Stimulated activated CD8-positive, alpha-beta memory T cell treated with anti-CD3 and anti-CD28 coated beads, Interleukin-4, amount 100 ng/mL, for 48 hours (primary cell): ENCODE measurements at regions not wholly inside any gene's neighbourhood (a gene's known extent, or its start where the extent isn't known, plus 50 kb on each side); places are given as distances from the start of the nearest gene placed in this dataset.
"Not testable (repeated sequence)": the region's sequence is repeated elsewhere in the genome, so short reads cannot be mapped to it uniquely, and the experiment has no call there.

Source experiments
- DNase-seq: peaks from one replicate; pipeline ENCODE4 v3.0.0-alpha.2; 2020

DNA sequence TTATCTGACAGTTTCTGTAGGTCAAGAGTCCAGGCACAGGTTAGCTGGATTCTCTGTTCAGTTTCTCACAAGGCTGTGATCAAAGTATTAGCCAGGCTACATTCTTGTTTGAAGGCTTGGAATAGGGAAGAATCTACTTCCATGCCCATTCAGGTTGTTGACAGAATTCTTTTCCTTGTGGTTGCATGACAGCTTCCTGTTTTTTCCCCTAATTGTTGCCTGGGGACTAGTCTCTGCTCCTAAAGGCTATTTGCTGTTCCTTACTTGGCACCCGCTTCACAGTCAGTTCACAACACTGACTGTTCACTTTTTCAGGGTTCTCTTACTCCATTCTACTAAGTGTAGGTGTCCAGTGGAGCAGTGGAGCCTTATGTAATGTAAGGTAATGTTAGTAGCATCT, 115.4 kb upstream of the GBE1 start:
- no peak for DNase-seq

DNA sequence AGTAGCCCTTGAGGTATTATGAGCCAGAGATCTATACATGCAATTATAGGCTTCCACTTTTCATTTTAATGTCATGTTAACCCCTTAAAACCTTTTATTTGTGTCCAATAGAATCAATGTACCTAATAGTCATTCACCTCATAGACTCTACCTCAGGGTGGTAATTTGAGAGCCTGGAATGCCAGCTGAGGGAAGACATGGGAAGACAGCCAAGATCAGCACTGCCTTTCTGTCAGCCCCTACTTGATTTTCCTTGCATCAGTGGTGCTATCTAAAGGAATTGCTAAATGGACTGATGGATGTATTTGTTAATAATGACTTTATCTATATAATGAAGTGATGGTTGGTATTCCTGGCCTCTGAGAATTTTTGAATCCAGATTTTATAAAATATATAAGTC, 113.3 kb upstream of the GBE1 start:
- no peak for DNase-seq

GRCh38 chr3:81872566-81872965, 111.1 kb upstream of the GBE1 start:
- DNase-seq = no peak

- no peak for DNase-seq
Observed at GRCh38 chr3:81871358-81872155, 110.1 kb upstream of the GBE1 start.

GRCh38 chr3:81869382-81869781, 107.9 kb upstream of the GBE1 start:
- DNase-seq = no peak

DNA sequence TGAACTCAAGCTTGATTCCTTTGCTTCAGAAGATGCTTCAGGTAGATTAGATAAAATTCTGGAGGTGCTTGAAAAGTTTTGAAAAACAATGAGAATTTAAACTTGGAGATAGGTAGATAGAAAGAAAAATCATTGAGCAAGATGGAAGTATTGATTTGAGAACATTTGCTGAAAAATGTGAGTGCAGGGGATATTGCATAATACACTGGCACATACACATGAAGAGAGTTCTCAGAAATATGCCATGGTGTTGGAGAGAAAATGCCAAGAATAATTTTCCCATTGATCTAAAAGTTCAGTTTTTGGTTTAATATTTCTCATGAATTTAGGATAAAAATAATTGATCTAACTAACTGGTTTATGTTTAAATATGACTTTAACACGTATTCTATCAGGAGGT, 107.2 kb upstream of the GBE1 start:
- no peak for DNase-seq

DNA sequence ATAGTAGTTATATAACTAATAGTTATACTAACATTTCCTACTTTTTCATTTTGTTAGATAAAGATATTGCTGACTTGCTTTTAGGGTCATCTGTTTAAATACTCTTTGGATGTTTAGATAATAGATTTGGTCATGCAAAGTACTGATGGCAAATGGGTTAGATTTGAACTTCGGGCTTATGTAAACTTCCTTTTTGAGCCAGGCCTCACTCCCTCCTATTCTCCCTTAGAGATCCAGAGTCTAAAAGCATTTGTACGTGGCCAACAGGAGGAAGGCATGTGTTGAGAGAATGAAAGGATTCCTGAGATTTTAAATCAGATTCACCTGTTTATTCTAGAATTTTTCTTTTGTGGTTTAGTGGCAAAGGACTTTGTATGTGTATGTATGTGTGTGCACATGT, 106.4 kb upstream of the GBE1 start:
- DNase-seq = no peak

GRCh38 chr3:81865164-81865563, 103.7 kb upstream of the GBE1 start:
- not testable (repeated sequence) for DNase-seq

GRCh38 chr3:81864272-81864671, 102.8 kb upstream of the GBE1 start:
- no peak for DNase-seq

- DNase-seq = no peak
Observed at GRCh38 chr3:81863756-81864155, 102.3 kb upstream of the GBE1 start.

DNA sequence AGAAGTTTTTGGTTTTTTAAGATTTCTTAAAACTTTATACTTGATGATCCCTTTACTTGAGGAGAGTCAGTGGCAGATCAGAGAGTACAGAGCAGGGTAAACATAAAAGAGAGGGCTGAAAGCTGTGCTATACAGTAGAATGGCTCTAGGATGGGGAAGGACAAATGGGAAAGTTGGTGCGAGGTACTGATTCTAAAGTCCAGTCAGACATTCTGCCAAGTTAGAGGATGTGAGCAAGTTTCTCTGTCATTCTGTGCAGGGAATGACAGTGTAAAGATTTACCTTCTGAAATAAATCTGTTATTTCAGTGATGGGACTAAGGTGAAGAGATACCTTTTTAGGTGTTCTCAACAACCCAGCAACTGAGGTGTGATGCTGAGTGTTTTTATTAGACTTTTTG, 100.1 kb upstream of the GBE1 start:
- no peak for DNase-seq

DNA sequence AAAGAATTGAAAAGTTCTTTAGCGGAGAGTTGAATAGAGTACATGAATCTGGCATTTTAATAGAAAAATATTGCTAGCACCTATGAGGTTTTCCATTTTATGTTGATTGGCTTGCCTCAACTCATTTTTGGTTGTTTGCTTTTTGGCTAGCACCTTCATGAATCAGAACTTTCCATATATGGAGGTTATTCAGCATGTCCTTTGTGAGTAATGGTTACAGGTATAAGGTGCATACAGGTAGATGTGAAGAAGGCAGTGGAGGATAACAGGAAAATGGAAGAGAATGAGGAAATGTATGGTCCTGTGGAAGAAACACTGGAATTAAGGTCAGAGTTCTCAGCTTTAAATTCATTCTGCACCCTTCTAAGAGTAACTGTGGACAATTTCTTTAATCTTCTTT, 98.1 kb upstream of the GBE1 start:
- no peak for DNase-seq

DNA sequence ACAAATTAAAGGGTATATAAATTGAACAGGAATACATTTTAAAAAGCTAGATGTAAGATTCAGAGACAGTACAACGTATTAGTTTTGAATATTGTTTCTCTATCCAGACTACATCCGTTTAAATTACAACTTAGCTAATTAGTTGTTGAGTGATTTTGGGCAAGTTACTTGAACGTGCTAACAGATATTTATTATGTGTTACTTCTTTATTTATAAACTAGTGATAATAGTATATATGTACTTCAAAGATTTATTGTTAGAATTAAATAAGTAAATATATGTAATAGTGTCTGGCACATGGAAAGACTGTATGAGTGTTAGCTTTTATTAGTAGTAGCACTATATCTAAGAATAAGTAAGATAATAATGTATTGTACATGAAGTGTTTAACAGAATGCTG, 92.0 kb upstream of the GBE1 start:
- DNase-seq = no peak

GRCh38 chr3:81851176-81851575, 89.7 kb upstream of the GBE1 start:
- DNase-seq = no peak

DNA sequence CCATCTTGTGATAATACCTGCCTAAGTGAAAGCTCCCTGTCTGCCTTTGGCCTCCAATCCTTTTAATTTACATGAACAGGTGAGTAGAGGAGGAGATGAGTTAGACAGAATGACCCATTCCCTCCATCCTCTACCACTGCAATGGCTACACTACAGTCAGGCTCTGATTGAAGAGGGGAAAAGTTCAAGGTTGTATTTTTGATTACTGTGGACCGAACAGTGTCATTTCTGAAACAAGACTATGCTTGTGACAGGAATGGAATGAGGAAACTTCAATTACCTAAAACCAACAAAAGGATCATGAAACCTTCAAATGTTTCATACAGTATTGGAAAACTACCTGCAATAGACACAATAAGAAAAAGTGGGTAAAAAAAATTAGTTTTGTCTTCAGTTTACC, 85.5 kb upstream of the GBE1 start:
- no peak for DNase-seq

GRCh38 chr3:81841540-81841939, 80.1 kb upstream of the GBE1 start:
- DNase-seq = no peak

- DNase-seq = no peak
Observed at GRCh38 chr3:81839504-81840094, 78.2 kb upstream of the GBE1 start.

GRCh38 chr3:81838457-81838856, 77.0 kb upstream of the GBE1 start:
- no peak for DNase-seq

GRCh38 chr3:81837071-81837593, 75.7 kb upstream of the GBE1 start:
- no peak for DNase-seq

DNA sequence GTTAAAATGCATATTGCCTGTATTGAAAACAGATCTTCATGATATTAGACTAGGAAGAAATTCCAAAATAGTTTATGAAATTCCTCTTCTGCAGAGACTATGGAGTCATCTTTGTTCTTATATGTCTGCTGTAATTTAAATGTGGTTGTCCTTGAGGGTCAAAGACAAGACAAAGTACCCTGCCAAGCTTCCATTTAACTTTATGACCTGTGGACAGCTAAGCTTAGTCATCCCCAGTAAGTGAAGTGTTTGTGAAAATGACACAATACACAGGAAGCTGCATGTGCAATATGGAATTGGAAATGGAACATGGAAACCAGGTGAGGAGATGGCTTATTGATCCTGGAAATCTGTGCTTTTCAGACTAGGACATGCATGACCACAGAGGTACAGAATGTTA, 68.5 kb upstream of the GBE1 start:
- no peak for DNase-seq

DNA sequence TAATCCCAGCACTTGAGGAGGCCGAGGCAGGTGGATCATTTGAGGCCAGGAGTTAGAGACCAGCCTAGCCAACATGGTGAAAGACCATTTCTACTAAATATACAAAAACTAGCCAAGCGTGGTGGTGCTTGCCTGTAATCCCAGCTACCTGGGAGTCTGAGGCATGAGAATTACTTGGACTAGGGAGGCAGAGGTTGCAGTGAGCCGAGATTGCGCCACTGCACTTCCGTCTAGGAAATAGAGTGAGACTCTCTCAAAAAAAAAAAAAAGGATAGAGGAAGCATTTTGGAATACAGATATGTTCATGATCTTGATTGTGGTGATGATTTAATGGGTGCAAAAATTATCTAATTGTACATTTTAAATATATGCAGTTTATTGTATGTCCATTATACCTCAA, 67.8 kb upstream of the GBE1 start:
- DNase-seq = not testable (repeated sequence)

- DNase-seq = no peak
Observed at GRCh38 chr3:81823882-81824395, 62.5 kb upstream of the GBE1 start.

- DNase-seq = no peak
Observed at GRCh38 chr3:81823086-81823485, 61.6 kb upstream of the GBE1 start.

- no peak for DNase-seq
Observed at GRCh38 chr3:81816473-81817250, 55.2 kb upstream of the GBE1 start.
